GM21825 (cell line): ENCODE measurements at regions not wholly inside any gene's neighbourhood (a gene's known extent, or its start where the extent isn't known, plus 50 kb on each side); places are given as distances from the start of the nearest gene placed in this dataset.

Experiments used
- ATAC-seq: cut with Tn5 transposase; IDR thresholded peaks from one replicate; pipeline ENCODE4 v1.9.1; 2021; ENCODE audit warnings: mild to moderate bottlenecking, moderate library complexity; ENCODE audit not compliant: unreplicated experiment

DNA sequence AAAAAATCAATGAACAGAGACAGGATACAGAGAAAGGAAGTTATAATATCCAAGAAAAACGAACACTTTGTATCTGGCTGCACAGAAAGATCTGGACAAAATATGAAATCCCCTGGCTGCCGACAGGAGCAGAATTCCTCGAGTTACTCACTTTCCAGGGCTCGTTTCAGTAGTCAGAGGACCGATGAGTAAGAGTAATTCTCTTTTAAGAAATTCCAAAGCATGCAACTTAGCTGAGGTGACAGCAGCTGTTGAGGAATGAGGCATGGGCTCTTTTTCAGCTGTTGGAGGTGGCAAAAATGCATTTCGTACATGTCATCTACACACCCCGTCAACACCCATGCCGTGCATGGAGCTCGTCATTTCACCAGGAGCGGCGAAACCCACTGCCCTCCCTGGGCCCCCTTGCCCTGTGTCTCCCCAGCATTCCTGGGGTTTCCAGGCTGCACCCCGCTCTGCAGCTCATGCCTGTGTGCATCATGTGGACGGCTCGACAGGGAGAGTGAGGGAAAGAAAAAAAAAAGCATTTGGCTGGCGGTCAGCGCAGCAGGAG lies 210.8 kb upstream of the SMIM21 start:
- no peak for ATAC-seq

- no peak for ATAC-seq
These were observed 207.6 kb upstream of the SMIM21 start for GRCh38 chr18:75635096-75635495.

DNA sequence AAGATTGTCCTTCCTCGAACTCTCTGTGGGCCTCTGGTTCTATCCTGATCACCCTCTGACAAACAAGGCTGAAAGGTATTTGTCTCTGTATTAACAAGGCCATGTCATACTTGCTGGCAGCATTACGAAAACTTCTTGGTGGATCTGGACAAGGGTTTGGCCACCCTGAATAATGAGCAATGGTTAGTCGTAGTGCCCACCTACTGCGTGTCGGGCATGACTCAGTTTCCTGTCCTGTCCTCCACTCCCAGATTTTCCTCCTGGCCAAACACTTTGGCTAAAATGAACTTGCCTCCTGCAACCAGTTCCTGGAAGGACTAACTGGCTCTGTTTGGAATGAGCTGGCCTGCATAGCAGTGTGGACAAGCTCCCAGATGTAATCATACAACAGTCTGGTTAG lies 198.5 kb upstream of the SMIM21 start:
- no peak for ATAC-seq

- no peak for ATAC-seq
These were observed 197.4 kb upstream of the SMIM21 start for GRCh38 chr18:75624869-75625268.

- no peak for ATAC-seq
These were observed 194.3 kb upstream of the SMIM21 start for GRCh38 chr18:75621818-75622217.

GRCh38 chr18:75618146-75618545 lies 190.6 kb upstream of the SMIM21 start:
- ATAC-seq = no peak

DNA sequence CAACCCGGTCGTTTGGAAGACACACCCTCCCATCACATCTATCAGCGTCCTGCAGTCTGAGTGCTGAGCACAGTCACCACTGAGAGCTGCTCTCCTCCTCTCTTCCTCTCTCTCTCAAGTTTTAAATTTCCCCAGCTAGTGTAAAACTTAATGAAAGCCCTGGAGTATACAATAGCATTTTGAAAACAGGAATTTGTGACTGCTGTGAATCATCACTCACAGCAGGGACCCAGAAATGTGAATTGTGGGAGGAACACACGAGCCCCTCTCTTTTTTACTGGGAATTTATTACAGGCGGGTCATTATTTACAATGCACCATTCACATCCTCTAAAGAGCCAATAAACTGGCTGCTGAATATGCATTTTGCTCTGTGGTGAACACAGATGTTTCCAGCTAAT lies 185.0 kb upstream of the SMIM21 start:
- ATAC-seq = no peak

DNA sequence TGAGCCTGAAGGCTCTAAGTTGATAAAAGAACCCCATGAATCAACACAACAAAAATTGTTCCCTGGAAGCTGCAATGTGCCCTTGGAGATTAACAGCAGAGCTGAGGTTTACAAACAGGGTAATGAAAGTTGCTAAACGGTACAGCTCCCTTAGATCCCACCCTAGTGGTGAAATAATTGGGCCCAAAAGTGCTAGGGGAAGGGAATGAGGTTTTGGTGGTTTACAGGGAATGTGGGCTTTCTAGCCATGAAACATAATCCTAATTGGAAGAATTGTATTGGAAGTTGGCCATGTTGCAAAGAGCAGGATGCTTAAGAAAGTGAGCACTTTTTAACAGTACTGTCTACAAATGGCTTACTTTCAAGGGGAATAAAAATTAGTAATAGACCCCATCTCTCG lies 180.2 kb upstream of the SMIM21 start:
- ATAC-seq = no peak

DNA sequence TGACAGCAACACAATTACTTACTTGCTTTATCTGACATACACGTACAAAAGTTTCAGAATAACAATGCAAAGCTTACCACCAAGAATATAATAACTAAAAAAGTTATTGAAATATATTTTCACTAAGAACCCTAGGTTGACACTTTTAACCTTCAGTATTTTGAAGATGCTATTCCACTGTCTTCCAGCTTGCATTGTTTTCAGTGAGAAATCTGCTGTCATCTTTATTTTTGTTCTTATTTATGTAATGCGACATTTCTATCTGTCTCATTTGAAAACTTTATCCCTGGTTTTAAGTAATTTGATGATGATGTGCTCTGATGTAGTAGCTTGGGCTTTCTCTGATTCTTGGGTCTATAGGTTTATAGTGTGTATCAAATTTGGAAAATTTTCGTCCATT lies 165.0 kb upstream of the SMIM21 start:
- no peak for ATAC-seq

- no peak for ATAC-seq
These were observed 160.9 kb upstream of the SMIM21 start for GRCh38 chr18:75588412-75588811.

DNA sequence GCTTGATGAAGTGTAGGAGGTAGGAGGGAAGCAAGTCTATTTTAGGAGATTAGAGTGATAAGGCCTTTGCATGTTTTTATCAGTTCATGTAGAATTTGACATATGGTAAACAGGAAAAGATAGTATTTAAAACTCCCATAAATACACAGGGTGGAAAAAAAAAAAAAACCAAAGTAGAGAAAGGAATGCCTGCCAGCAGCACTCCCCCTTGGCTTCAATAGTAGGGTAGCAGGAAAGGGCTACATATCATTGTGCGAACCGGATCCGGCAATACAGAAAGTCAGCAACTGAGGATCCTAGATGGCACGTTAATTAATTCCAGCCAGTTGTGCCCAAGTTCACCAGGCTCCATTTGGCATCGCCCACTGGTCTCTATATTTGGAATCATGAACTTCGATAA lies 159.6 kb upstream of the SMIM21 start:
- no peak for ATAC-seq

GRCh38 chr18:75586130-75586889 lies 158.8 kb upstream of the SMIM21 start:
- ATAC-seq = no peak

DNA sequence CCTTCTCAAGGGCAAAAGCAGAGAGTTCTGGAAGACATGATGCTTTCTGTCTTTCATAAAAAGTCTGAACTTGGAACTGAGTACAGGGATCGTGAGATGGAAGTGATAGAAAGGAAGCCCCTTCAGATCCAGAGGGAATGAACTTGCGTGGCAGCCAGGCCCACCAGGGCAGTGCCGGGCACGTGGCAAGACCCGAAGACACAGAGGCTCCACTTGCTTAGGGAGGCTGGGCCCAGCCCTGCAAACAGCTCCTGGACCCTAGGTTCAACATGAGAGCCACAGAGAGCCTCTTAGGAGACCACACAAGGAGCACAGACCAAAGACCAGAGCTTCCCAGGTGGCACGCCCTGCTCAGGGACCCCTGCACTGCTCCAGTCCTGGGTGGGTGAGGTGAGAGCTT lies 155.4 kb upstream of the SMIM21 start:
- no peak for ATAC-seq

- ATAC-seq = no peak
These were observed 154.9 kb upstream of the SMIM21 start for GRCh38 chr18:75582406-75582821.

DNA sequence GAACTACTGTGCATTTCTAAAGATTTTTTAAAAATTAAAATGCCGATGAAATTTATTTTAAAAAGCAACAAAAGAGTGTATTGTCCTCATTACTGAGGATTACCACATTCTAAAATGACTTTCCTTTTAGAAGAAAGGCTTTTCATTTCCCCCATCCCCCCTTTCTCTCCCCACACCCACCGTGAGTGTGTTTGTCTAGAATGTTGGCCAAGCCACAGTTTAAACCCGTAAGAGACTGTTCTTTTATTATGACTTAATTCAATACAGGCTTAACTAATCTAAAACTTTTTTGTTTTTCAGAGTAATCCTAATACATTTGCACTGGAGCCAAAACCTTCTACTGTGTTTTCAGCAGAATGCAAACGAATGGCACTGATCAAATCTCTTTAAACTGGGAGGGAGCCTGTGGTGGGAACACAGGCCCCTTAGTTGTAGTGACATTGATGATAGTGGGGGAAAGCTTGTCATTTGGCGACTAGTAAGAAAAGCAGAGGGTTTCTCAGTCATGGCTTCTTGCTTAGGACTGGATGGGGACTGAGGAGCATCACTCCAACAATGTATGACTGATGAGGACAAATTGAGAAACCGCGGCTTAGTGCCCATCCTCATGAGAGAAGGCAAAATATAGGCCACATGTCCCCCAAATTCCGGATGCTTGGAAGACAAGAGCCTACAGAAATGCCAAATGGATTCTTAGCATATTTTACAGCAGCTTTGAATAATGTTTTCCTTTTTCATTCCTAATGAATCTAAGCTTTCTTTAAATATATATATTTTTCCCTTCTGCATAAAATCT lies 154.0 kb upstream of the SMIM21 start:
- no peak for ATAC-seq

DNA sequence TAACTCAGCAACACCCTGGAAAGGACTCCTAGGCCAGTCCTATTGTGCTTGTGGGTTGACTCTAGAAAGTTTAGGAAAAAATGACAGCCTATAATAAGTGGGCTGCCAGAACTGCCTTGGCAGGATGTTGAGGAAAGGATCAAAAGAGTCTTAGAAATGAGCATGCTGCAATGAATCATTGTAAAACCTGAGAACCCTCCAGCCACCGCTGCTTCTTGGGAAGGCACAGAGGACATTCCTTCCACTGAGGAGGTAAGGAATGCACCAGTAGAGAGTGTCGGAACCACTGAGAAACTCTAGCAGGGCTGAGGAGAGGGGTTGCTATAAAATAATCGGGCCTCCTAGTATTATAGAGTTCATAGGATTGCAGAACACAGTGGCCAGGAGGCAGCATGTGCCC lies 146.7 kb upstream of the SMIM21 start:
- no peak for ATAC-seq

DNA sequence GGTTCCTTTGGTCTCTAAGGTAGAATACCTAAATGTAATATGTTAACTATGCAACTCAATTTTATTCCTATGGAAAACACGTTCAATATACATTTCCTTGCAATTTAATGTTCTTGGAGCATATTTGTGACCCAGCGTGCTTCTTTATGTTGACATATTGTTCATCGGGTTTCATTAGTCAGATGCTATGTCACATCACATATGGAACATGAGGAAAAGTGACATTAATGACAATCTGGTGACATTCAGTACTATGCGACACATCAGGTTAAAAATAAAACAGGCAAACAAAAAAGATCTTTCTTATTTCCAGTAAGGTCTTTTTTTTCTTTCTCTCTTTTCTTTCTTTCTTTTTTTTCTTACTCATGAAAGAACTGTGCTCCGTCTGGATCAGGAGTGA lies 135.6 kb upstream of the SMIM21 start:
- no peak for ATAC-seq

GRCh38 chr18:75562216-75562615 lies 134.7 kb upstream of the SMIM21 start:
- ATAC-seq = no peak

DNA sequence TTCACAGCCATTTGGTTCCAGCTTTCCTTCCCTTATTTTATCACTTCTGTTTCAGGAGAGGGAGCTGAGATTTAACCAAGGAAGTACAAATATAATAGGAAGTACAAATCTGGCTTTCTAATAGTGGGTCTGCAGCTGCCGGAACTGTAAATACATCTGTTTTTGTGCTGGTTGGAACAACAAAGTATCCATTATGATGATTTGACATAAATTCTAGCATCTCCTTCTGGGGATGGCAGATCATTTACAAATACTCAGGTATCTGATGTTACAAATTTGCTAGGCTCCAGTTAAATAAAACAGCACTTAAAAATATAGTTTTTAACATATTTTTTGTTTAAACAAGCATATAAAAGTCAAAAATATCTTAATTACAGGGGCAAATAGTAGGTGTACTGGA lies 131.3 kb upstream of the SMIM21 start:
- no peak for ATAC-seq

DNA sequence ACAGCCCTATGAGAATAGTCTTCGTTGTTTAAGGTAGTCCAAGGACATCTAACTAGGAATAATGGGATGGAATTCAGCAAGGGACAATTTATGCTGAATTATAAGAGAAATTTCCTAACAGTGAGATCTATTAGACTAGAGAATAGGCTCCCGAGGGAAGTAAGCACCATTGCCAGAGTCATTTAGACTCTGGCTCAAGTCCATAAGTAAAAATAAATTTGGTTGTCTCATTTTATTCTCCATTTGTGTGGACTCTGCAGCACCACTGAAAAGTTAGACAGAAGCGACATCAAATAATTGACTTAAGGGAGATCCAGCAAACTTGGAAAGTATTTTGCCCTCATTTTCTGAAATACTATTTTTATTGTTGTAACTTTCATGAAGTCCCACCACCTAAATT lies 129.3 kb upstream of the SMIM21 start:
- ATAC-seq = no peak

DNA sequence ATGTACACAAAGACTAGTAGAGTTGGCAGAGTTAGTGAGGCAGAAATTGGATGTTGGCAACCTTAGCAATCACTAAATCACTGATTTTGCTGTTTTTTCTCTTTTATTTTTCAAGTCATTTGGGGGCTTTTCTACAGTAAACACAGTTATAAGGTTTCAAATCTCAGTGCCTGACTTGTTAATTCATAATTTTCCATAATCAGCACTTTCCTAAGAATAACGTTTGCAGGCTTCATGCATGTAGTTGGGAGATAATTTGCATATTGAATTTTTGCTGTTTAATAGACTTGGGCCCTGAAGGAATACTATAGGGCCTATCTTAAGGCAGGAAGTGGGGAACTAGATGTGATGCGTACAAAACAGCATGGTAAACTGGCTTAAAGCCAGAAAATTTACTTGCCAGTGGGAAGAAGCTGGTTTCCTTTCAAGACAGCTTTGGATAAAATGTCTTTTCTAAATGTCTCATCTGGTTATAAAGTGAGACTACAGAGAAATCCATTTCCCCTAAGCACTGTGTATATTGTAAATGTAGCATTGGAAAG lies 127.2 kb upstream of the SMIM21 start:
- no peak for ATAC-seq

- no peak for ATAC-seq
These were observed 126.7 kb upstream of the SMIM21 start for GRCh38 chr18:75554176-75554575.
